ENCODE measurements at regions not wholly inside any gene's neighbourhood (a gene's known extent, or its start where the extent isn't known, plus 50 kb on each side); places are given as distances from the start of the nearest gene placed in this dataset.

GRCh38 chr10:130745251-130745650, 566.3 kb downstream of the TCERG1L start:
- DNase-seq (ENCODE audit: low read depth) = no peak

GRCh38 chr10:130745821-130746220, 565.7 kb downstream of the TCERG1L start:
- DNase-seq (ENCODE audit: low read depth) = no peak

- DNase-seq (ENCODE audit: low read depth) = no peak
Measured at GRCh38 chr10:130746311-130746710, 565.2 kb downstream of the TCERG1L start.

- no peak for DNase-seq (ENCODE audit: low read depth)
Measured at GRCh38 chr10:130747356-130747755, 564.2 kb downstream of the TCERG1L start.

GRCh38 chr10:130747946-130748345, 563.6 kb downstream of the TCERG1L start:
- DNase-seq (ENCODE audit: low read depth) = no peak

DNA sequence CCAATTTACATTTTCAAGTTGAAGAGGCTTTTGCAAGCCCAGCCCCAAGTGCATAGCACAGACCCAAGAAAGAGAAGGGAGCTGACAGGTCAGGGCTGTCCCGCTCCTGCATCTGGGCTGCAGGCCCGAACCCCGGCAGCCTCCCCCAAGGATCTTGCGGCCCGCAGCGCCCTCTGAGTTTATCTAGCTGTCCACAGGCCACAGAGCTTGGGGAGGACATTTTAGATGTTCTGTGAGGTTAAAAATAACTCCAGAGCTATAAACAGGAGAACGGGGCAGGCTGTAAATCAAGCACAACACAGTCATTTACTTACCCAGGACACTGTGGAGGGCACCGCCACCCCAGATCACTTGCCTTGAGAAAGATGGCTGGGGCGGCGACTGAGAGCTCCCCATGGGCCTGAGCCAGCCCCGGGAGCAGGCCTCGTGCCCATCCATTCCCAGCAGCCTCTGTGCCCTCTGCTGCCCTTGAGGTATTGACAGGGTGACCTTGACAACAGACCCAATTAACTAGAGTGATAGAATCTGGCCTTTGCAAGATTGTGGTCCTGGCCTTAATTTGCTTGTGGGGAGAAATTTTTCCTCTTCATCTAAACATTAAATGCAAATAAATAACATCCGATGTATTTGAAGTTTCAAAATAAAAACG, 563.0 kb downstream of the TCERG1L start:
- DNase-seq (ENCODE audit: low read depth) = no peak

GRCh38 chr10:130749911-130750310, 561.6 kb downstream of the TCERG1L start:
- no peak for DNase-seq (ENCODE audit: low read depth)

- no peak for DNase-seq (ENCODE audit: low read depth)
Measured at GRCh38 chr10:130750441-130750840, 561.1 kb downstream of the TCERG1L start.

DNA sequence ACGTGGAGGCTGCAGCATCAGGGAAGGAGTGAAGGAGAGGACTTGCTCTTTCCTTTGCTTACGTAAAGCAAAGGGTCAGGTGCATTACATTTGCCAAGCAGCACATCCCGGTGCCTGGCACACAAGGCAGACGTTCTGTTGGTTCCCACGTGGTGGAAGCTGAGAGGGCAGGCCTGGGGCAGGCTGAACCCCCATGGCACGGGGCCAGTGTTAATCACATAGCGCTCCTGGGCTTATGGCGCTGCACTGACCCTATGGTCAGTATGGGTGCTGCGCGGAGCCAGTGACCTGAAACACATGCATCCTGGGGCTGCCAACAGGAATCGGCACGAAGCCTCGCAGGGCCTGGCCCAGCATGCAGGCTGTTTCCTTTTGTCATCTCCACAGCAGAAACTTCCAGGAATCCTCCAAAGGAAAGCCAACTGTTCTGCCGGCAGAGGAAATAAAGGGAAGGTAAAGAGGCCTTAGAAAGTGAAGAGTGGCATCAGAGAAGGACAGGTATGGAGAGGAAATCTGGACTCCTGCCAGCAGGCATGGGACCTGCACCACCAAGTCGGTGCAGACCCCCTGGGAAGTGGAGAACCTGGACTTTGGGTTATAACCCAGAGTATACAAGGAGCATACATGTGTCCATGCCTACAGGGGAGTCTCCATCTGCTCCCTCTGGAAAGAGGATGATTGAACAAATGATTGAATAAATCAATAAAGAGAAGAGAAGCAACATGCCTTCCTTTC, 560.2 kb downstream of the TCERG1L start:
- DNase-seq (ENCODE audit: low read depth) = no peak

DNA sequence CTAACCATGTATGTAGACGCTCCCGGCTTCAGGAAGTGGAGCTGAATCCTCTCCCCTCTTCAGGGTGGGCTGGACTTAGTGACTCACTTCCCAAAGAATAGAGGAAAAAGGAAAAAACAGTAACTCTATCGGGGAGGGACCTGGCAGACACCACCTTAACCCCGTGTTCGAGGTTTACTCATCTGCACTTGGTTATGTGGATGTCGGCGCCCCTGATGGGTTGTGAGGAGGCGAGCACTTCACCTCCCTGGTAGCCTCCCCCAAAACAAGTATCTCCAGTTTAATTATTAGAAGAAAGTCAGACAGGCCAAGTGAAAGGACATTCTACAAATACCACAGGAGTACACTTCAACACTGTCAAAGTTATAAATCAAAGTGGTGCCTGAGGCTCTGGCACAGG, 559.7 kb downstream of the TCERG1L start:
- DNase-seq (ENCODE audit: low read depth) = no peak

- DNase-seq (ENCODE audit: low read depth) = no peak
Measured at GRCh38 chr10:130756651-130757050, 554.9 kb downstream of the TCERG1L start.

GRCh38 chr10:130757271-130757670, 554.2 kb downstream of the TCERG1L start:
- no peak for DNase-seq (ENCODE audit: low read depth)

- no peak for DNase-seq (ENCODE audit: low read depth)
Measured at GRCh38 chr10:130757821-130758489, 553.6 kb downstream of the TCERG1L start.

DNA sequence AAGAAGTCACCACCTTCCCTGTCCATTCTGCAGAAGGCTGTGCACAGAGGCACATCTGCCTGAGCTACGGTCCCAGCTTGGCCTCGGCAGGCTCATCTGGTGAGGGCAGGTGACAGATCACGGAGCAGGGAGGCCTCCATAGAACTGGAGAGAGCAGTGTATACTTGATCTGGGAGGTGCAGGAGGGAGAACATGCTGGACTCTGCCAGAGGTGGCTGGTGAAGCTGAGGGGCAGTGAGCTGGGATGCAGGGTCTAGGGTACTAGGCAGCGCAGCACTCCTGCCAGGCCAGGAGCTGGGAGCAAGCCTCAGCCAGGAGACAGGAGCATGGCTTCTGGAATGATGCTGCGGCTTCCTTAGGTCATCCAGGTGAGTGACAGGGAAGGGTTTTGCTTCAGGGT, 553.0 kb downstream of the TCERG1L start:
- DNase-seq (ENCODE audit: low read depth) = no peak

- no peak for DNase-seq (ENCODE audit: low read depth)
Measured at GRCh38 chr10:130761032-130761575, 550.4 kb downstream of the TCERG1L start.

GRCh38 chr10:130761788-130762301, 549.7 kb downstream of the TCERG1L start:
- no peak for DNase-seq (ENCODE audit: low read depth)

DNA sequence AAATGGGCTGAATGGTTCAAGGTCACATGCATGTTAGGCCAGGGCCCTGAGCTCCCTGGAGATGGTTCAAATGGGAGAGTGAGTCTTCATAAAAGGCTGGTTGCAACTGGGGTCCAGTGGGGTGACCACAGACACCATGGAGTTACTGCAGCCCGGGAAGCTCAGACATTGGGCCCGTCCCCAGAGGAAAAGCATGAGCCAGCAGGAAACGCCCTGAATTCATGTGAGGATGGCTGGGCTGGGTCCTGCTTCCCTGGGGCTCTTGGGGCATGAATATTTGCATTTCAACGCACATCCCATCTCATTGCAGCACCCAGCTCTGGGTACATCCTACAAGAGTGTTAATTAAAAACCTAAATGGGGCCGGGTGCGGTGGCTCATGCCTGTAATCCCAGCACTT, 549.0 kb downstream of the TCERG1L start:
- DNase-seq (ENCODE audit: low read depth) = no peak

DNA sequence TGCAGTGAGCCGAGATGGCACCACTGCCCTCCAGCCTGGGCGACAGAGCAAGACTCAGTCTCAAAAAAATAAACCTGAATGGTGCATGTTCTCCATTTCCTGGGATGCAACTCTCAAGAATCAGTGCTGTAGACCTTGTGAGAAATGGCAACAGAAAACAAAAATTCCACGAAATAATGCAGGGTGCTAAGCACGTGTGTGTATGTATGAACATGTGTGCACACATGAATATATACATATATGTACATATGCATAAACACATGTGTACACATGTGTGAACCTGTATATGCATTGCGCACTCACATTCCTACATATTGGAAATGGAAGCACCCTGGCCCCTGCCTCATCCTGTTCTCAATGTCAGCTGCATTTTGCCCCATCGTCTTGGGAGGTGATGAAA, 548.5 kb downstream of the TCERG1L start:
- DNase-seq (ENCODE audit: low read depth) = no peak

- no peak for DNase-seq (ENCODE audit: low read depth)
Measured at GRCh38 chr10:130763491-130763890, 548.0 kb downstream of the TCERG1L start.

GRCh38 chr10:130764651-130765050, 546.9 kb downstream of the TCERG1L start:
- no peak for DNase-seq (ENCODE audit: low read depth)

- no peak for DNase-seq (ENCODE audit: low read depth)
Measured at GRCh38 chr10:130766071-130766470, 545.5 kb downstream of the TCERG1L start.

GRCh38 chr10:130767116-130767730, 544.3 kb downstream of the TCERG1L start:
- no peak for DNase-seq (ENCODE audit: low read depth)
